RWPE2 (cell line): ENCODE measurements at regions not wholly inside any gene's neighbourhood (a gene's known extent, or its start where the extent isn't known, plus 50 kb on each side); places are given as distances from the start of the nearest gene placed in this dataset.

Experiments
- ATAC-seq: fragments of 200-7000 bp; cut with Tn5 transposase; 3 replicates; pipeline ENCODE4 v1.9.1; 2021; ENCODE audit warnings: low read depth
- DNase-seq: peaks from one replicate; pipeline ENCODE4 v3.0.0-alpha.2; 2020; ENCODE audit warnings: low spot score
- H3K27ac ChIP-seq: fragments of 450-650 bp; 2 replicates; pipeline ENCODE4 v1.5.1; 2017; ENCODE audit warnings: mild to moderate bottlenecking; ENCODE audit not compliant: poor library complexity, severe bottlenecking
- H3K27me3 ChIP-seq: fragments of 250-450 bp; sonication (Bioruptor Pico); 2 replicates; pipeline ENCODE4 v1.5.1; 2021; ENCODE audit warnings: mild to moderate bottlenecking, moderate library complexity; ENCODE audit not compliant: insufficient read depth, poor library complexity, severe bottlenecking
- H3K36me3 ChIP-seq: fragments of 250-450 bp; sonication (Bioruptor Pico); 2 replicates; pipeline ENCODE4 v1.5.1; 2020; ENCODE audit warnings: low read depth, mild to moderate bottlenecking, moderate library complexity
- H3K4me1 ChIP-seq: fragments of 250-450 bp; sonication (Bioruptor Pico); 2 replicates; pipeline ENCODE4 v1.5.1; 2021; ENCODE audit warnings: mild to moderate bottlenecking, moderate library complexity; ENCODE audit not compliant: insufficient read depth, poor library complexity, severe bottlenecking
- H3K4me3 ChIP-seq: fragments of 250-450 bp; sonication (Bioruptor Pico); 2 replicates; pipeline ENCODE4 v1.5.1; 2021; ENCODE audit warnings: mild to moderate bottlenecking, moderate library complexity; ENCODE audit not compliant: severe bottlenecking
- H3K9me3 ChIP-seq: fragments of 250-450 bp; sonication (Bioruptor Pico); 2 replicates; pipeline ENCODE4 v1.5.1; 2021; ENCODE audit warnings: mild to moderate bottlenecking, moderate library complexity; ENCODE audit not compliant: severe bottlenecking
- CTCF ChIP-seq: fragments of 450-650 bp; IDR thresholded peaks from one replicate; pipeline ENCODE4 v1.5.1; 2017; ENCODE audit warnings: mild to moderate bottlenecking, moderate library complexity; ENCODE audit not compliant: poor library complexity, severe bottlenecking

DNA sequence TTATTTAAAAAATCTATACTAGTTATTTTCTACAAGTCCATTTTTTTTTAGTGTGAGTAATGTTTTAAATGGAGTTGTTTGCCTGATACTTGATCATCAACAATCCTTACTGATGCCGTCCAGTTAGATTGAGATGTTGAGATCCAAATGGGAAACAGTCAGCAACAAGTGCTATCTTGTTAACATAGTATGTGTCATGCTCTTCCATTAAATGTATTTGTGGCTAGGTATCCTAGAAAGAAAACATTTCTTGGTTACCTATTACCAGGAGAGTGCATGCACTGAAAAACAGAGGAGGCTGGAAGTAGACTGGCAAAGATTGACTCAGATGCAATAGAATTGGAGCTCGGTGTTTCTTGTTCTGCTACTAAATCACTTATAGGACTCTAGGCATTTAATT lies 123.4 kb upstream of the MAN2A1 start:
- H3K27ac ChIP-seq, result no peak overlapping the region
- no peaks in the 10 kb centered on the region for H3K4me1 ChIP-seq
- H3K9me3 ChIP-seq, result no peaks in the 10 kb centered on the region
- H3K4me3 ChIP-seq, result no peak overlapping the region
- no peaks in the 10 kb centered on the region for H3K36me3 ChIP-seq
- DNase-seq (no peak), ATAC-seq (peak; percentile 63)
- H3K27me3 ChIP-seq, result no peaks in the 10 kb centered on the region
- no peak for TF ChIP-seq CTCF

DNA sequence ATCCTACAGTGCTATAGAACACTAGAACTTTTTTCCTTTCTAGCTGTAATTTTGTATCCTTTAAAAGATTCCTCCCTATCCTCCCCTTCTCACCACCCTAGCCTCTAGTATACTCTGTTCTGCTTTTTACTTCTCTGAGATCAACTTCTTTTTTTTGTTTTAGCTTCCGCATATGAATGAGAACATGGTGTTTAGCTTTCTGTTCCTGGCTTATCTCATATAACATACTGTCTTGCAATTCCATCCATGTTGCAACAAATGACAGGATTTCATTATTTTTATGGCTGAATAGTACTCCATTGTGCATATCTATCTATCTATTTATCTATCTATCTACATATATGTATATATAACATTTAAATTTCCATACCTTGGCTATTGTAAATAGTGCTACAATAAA lies 126.0 kb upstream of the MAN2A1 start:
- DNase-seq (no peak), ATAC-seq (no peak)
- TF ChIP-seq CTCF, result no peak
- Histone ChIP-seq H3K36me3 (no peaks in the 10 kb centered on the region), H3K4me1 (no peaks in the 10 kb centered on the region), H3K27ac (no peak overlapping the region), H3K4me3 (no peak overlapping the region), H3K9me3 (no peaks in the 10 kb centered on the region), H3K27me3 (no peaks in the 10 kb centered on the region)

DNA sequence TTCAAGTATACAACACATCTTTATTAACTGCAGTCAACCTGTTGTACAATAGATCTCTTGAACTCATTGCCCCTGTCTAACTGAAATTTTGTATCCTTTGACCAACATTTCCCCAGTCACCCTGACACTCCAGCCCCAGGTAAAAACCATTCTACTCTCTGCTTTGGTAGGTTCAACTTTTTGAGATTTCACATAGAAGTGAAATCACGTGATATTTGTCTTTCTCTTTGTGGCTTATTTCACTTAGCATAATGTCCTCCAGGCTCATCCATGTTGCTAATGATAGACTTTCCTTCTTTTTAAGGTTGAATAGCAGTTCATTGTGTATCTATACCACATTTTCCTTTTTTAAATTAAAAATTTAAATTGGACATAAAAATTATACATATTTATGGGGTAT lies 126.5 kb upstream of the MAN2A1 start:
- no peaks in the 10 kb centered on the region for H3K27me3 ChIP-seq
- no peaks in the 10 kb centered on the region for H3K4me1 ChIP-seq
- ATAC-seq (no peak), DNase-seq (no peak)
- H3K27ac ChIP-seq, result no peak overlapping the region
- H3K9me3 ChIP-seq, result no peaks in the 10 kb centered on the region
- TF ChIP-seq CTCF, result no peak
- no peak overlapping the region for H3K4me3 ChIP-seq
- no peaks in the 10 kb centered on the region for H3K36me3 ChIP-seq

GRCh38 chr5:109562441-109562840 lies 127.3 kb upstream of the MAN2A1 start:
- Histone ChIP-seq H3K9me3 (no peaks in the 10 kb centered on the region), H3K27me3 (no peaks in the 10 kb centered on the region), H3K36me3 (no peaks in the 10 kb centered on the region), H3K27ac (no peak overlapping the region), H3K4me1 (no peaks in the 10 kb centered on the region), H3K4me3 (no peak overlapping the region)
- TF ChIP-seq CTCF, result no peak
- ATAC-seq (no peak), DNase-seq (no peak)

GRCh38 chr5:109561447-109561846 lies 128.3 kb upstream of the MAN2A1 start:
- DNase-seq, result no peak
- Histone ChIP-seq H3K27me3 (no peaks in the 10 kb centered on the region), H3K9me3 (no peaks in the 10 kb centered on the region), H3K36me3 (no peaks in the 10 kb centered on the region), H3K27ac (no peak overlapping the region), H3K4me1 (no peaks in the 10 kb centered on the region), H3K4me3 (no peak overlapping the region)
- ATAC-seq, result no peak
- TF ChIP-seq CTCF, result no peak
